Breast epithelium (tissue), 4 donors: ENCODE measurements at regions not wholly inside any gene's neighbourhood (a gene's known extent, or its start where the extent isn't known, plus 50 kb on each side); places are given as distances from the start of the nearest gene placed in this dataset.
"Not testable (repeated sequence)": the region's sequence is repeated elsewhere in the genome, so short reads cannot be mapped to it uniquely, and the experiment has no call there.

Experiments used
- DNase-seq, 2 donors: peaks; one replicate each; pipeline ENCODE4 v3.0.0-alpha.2; 2019; ENCODE audit warnings: low spot score in 2 of 2
- H3K27ac ChIP-seq, 2 donors: fragments of 200-600 bp; sonication (generic) in 1 of 2; one replicate each; pipeline ENCODE4 v1.5.1; 2016 to 2019; ENCODE audit warnings: mild to moderate bottlenecking in 1 of 2
- H3K27me3 ChIP-seq, 2 donors: fragments of 200-600 bp; sonication (generic) in 1 of 2; one replicate each; pipeline versions ENCODE4 v1.5.1 to v1.6.0; 2017 to 2019; ENCODE audit warnings: control low read depth in 1 of 2, mild to moderate bottlenecking in 1 of 2
- H3K36me3 ChIP-seq: fragments of 200-600 bp; one replicate; pipeline ENCODE4 v1.5.1; 2019
- H3K4me1 ChIP-seq, 2 donors: fragments of 200-600 bp; sonication (generic); one replicate each; pipeline ENCODE4 v1.5.1; 2016 to 2019; ENCODE audit warnings: control low read depth in 1 of 2
- H3K4me3 ChIP-seq, 3 donors: fragments of 200-600 bp; sonication (generic); 1 replicate in 2 of 3; 2 replicates in 1 of 3; pipeline ENCODE4 v1.5.1; 2016 to 2019; ENCODE audit warnings: mild to moderate bottlenecking in 3 of 3, moderate library complexity in 2 of 3
- H3K9me3 ChIP-seq, 2 donors: fragments of 200-600 bp; sonication (generic) in 1 of 2; one replicate each; pipeline ENCODE4 v1.5.1; 2016 to 2019; ENCODE audit warnings: control low read depth in 1 of 2
- CTCF ChIP-seq, 3 donors: fragments of 450-650 bp; IDR thresholded peaks; one replicate each; pipeline ENCODE4 v1.5.1; 2016 to 2017; ENCODE audit warnings: antibody characterized with exemption in 3 of 3, mild to moderate bottlenecking in 3 of 3, moderate library complexity in 3 of 3
- POLR2A ChIP-seq: fragments of 450-650 bp; IDR thresholded peaks from one replicate; pipeline ENCODE4 v1.6.1; 2016; ENCODE audit warnings: antibody characterized with exemption, mild to moderate bottlenecking, moderate library complexity
- POLR2AphosphoS5 ChIP-seq, 3 donors: sonication (generic); formaldehyde crosslinking; IDR thresholded peaks; one replicate each; pipeline ENCODE4 v1.6.1; 2017; ENCODE audit warnings: antibody characterized with exemption in 3 of 3
- intact Hi-C: fragments of 100-400 bp; cut with DNase I; formaldehyde crosslinking; loops from one replicate; pipeline ENCODE4 v1.15.1; 2023; ENCODE audit warnings: low total_unique reads

- H3K4me3 ChIP-seq = no peak overlapping the region
- H3K27me3 ChIP-seq = no peaks in the 10 kb centered on the region
- no peak overlapping the region for H3K27ac ChIP-seq
- TF ChIP-seq CTCF (IDR thresholded peaks at IDR 0.05) (no peak), POLR2AphosphoS5 (IDR thresholded peaks at IDR 0.05) (no peak), POLR2A (no peak)
- H3K36me3 ChIP-seq = no peaks in the 10 kb centered on the region
- no peaks in the 10 kb centered on the region for H3K4me1 ChIP-seq
- DNase-seq = no peak
- intact Hi-C loops = no loop called here
- no peaks in the 10 kb centered on the region for H3K9me3 ChIP-seq
These were observed 87.7 kb upstream of the KLF4 start for GRCh38 chr9:107577140-107577776.

- Histone ChIP-seq H3K4me1 (no peaks in the 10 kb centered on the region), H3K27me3 (no peaks in the 10 kb centered on the region), H3K4me3 (no peak overlapping the region), H3K9me3 (no peaks in the 10 kb centered on the region), H3K27ac (no peak overlapping the region), H3K36me3 (no peaks in the 10 kb centered on the region)
- no peak for DNase-seq
- intact Hi-C loops = no loop called here
- no peak for TF ChIP-seq POLR2A
- TF ChIP-seq POLR2AphosphoS5 (IDR thresholded peaks at IDR 0.05) = no peak
- TF ChIP-seq CTCF (IDR thresholded peaks at IDR 0.05) = no peak
These were observed 81.6 kb upstream of the KLF4 start for GRCh38 chr9:107571148-107571547.

DNA sequence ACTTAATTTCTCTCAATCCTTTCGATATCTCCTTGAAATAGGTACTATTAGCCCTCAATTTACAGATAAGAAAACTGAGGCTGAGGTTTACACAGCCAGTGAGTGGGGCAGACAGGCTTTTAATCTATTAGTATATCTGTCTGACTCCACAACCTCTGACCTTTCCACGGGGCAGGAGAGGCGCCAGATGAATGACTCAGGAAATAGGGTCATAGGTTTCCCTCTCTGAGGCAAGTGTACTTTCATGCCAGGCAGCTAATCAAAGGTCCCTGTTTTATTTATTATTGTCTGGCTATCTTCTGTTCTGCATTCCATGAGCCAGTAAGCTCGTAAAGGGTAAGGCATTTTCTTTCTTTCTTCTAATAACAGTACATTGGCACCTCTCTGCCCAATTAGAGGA, 79.6 kb upstream of the KLF4 start:
- no peak for TF ChIP-seq CTCF (IDR thresholded peaks at IDR 0.05)
- TF ChIP-seq POLR2AphosphoS5 (IDR thresholded peaks at IDR 0.05) = no peak
- no peak for TF ChIP-seq POLR2A
- intact Hi-C loops = no loop called here

DNA sequence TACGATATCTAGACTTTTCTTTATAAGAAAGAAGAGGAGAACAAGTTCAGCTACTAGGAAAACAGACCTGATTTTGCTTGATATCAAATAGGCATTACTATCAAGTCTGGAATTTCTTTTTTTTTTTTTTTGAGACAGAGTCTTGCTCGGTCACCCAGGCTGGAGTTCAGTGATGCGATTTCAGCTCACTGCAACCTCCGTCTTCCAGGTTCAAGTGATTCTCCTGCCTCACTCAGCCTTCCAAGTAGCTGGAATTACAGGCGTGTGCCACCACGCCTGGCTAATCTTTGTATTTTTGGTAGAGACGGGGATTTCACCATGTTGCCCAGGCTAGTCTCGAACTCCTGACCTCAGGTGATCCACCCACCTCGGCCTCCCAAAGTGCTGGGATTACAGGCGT, 78.8 kb upstream of the KLF4 start:
- H3K9me3 ChIP-seq, H3K27ac ChIP-seq, DNase-seq, H3K4me1 ChIP-seq, intact Hi-C loops, H3K27me3 ChIP-seq, H3K36me3 ChIP-seq, H3K4me3 ChIP-seq: not testable (repeated sequence)

More for the DNA sequence above, 79.6 kb upstream of the KLF4 start:
- no peak for DNase-seq
- no peak overlapping the region for H3K4me3 ChIP-seq
- H3K27ac ChIP-seq = no peak overlapping the region
- no peaks in the 10 kb centered on the region for H3K27me3 ChIP-seq
- no peaks in the 10 kb centered on the region for H3K4me1 ChIP-seq
- no peaks in the 10 kb centered on the region for H3K36me3 ChIP-seq
- no peaks in the 10 kb centered on the region for H3K9me3 ChIP-seq

DNA sequence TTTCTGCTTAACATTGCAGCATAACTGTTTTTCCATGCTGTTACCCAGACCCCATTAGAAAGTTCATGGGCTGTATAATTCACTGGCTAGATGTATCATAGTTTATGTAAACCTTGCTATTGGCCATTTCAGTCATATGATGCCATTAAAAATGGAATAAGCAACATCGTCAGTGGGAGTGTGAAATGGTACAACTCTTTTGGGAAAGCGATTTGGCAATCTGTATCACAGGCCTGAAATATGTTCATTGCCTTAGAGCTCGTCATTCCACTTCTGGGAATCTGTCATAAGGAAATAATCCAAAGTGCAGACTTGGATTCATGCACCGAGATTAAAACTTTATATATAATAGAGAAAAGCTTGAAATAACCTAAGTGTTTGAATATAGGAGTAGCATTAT, 77.9 kb upstream of the KLF4 start:
- TF ChIP-seq POLR2AphosphoS5 (IDR thresholded peaks at IDR 0.05) (no peak), CTCF (IDR thresholded peaks at IDR 0.05) (no peak), POLR2A (no peak)
- no peaks in the 10 kb centered on the region for H3K27me3 ChIP-seq
- no peak overlapping the region for H3K4me3 ChIP-seq
- no peak for DNase-seq
- no peaks in the 10 kb centered on the region for H3K36me3 ChIP-seq
- no peaks in the 10 kb centered on the region for H3K9me3 ChIP-seq
- intact Hi-C loops = no loop called here
- H3K4me1 ChIP-seq = no peaks in the 10 kb centered on the region
- H3K27ac ChIP-seq = no peak overlapping the region

- TF ChIP-seq POLR2A (no peak), POLR2AphosphoS5 (IDR thresholded peaks at IDR 0.05) (no peak), CTCF (IDR thresholded peaks at IDR 0.05) (no peak)
- Histone ChIP-seq H3K36me3 (no peaks in the 10 kb centered on the region), H3K4me3 (no peak overlapping the region), H3K9me3 (no peaks in the 10 kb centered on the region), H3K27me3 (no peaks in the 10 kb centered on the region), H3K27ac (no peak overlapping the region), H3K4me1 (no peaks in the 10 kb centered on the region)
- intact Hi-C loops = no loop called here
- no peak for DNase-seq
These were observed 77.1 kb upstream of the KLF4 start for GRCh38 chr9:107566611-107567061.
